ELR (cell line): ENCODE measurements at regions not wholly inside any gene's neighbourhood (a gene's known extent, or its start where the extent isn't known, plus 50 kb on each side); places are given as distances from the start of the nearest gene placed in this dataset.
A peak's percentile ranks its signal among the peaks of the same experiment; 100 is the strongest.
"Not testable (repeated sequence)": the region's sequence is repeated elsewhere in the genome, so short reads cannot be mapped to it uniquely, and the experiment has no call there.

Source experiments
- DNase-seq: peaks from one replicate; pipeline ENCODE4 v3.0.0-alpha.2; 2015; ENCODE audit warnings: low read depth

DNA sequence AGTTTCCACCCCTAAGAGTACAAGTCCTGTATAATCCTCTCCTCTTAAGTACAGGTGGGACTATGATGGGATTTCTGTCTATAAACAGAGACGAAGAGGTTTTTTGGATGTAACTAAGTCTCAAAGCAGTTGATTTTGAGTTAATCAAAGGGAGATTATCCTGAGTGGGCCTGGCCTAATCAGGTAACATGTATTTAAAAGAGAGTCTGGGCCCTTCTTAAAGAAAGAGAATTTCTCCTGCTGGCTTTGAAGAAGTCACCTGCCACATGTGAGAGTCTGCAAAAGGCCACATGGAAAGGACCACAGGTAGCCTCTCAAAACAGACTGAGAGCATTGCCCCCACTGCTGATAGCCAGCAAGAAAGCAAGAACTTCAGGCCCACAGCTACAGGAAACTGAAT, 142.3 kb downstream of the IRX5 start:
- no peak for DNase-seq

DNA sequence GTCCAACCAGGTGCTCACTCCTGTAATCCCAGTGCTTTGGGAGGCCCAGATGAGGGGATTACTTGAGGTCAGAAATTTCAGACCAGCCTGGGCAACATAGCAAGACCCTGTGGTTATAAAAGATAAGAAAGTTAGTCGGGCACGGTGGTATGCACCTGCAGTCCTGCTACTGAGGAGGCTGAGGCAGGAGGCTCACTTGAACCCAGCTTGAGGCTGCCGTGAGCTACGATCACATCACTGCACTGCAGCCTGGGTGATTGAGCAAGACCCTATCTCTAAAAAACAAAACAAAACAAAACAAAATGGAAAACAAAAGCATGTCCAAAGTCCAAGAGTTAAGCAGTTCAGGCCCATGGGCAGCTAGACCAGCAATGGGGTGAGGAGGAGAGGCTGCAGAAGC, 143.2 kb downstream of the IRX5 start:
- no peak for DNase-seq

DNA sequence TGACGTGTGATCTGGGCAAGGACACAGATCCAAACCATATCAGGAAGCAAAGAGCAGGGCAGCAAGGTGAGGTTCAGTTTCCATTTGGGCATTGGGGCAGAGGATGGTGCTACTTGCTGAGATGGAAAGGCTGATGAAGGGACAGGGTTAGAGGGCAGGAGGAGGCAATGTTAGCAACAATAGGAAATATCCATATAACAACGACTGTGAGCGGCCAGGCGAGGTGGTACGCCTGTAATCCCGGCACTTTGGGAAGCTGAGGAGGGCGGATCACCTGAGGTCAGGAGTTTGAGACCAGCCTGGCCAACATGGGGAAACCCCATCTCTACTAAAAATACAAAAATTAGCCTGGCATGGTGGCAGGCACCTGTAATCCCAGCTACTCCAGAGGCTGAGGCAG, 144.5 kb downstream of the IRX5 start:
- not testable (repeated sequence) for DNase-seq

DNA sequence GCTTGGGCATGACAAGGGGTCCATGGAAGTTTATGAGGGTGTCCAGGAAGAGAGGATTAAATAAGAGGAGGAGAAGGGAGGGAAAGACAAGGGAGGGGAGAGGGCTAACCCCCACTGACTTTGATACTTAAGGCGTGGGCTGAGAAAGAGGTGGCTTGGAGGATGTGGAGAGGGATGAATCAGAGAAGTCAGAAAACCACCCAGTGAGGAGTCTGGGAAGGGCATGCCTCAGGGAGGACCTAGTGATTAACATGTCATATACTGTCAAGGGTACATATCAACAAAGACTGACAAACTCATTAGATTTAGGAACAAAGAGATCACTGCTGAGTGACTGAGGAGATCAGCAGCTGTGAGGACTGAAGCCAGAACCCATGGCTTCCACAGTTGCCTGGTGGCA, 145.4 kb downstream of the IRX5 start:
- no peak for DNase-seq

DNA sequence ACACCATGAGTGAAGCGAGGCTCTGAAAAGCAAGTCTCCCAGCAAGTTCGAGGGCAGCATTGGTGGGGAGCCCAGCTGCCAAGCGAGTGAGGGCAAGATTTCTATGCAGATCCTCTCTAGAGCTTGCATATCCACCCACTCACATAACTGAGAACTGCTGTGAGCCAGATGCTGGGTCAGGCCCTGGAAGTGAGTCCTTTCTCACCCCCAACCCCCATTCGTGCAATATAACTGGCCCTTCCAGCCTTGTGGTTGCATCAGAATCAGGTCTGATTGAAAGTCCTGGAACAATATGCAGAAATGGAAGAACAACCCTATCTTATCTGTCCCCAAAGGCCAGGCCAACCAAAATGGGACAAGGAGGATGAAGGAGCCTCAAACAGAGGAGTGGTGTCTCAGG, 146.6 kb downstream of the IRX5 start:
- DNase-seq: no peak

DNA sequence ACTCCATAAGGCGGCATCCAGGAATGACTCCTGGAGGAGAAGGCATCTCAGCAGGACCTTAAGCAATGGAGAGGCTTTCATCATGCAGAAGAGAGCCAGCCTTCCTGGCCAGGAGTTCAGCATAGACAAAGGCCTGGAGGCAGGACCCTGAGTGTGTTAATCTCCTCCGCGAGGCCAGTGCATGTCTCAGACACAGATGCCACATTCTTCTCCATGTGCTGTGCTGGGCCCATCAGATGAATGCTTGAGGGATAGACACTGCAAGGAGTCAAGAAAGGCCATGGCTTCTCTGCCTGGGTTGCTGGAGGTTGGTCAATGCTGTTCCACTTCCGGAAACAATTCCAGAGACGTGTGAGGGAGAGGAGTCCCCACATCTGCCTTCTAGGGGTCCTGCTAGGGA, 147.5 kb downstream of the IRX5 start:
- no peak for DNase-seq

DNA sequence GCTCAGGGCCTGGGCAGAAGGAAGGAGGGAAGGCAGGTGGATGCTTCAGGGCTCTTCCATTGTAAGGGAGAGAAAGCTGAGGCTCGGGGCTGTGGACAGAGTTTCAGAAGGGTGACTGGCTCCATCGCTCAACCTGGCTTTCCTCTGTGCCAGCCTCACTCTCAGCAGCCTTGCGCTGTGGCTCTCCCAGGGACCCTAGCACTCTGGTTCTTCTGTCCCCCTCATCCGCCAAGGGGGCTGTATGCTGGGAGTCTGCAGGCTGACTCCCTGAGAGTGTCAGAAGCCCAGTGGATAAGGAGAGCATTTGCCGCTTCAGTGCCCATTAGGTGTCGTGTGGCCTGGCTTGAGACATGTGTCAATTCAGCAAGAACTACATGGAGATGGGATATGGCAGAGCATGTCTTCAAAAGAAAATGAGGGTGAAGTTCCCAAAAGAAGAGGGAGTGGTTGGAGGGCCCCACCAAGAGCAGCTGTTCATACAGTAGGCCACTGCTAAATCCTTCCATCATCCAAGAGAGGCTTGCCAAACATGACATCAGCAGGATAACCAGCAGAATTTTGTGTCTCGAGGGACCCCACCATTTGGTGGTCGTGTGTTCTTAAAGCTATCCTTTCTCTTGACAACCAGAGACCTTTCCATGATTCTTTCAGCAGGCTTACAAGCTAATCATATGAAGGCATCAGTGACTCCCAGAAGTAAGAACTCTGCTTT, 148.2 kb downstream of the IRX5 start:
- DNase-seq: no peak

DNA sequence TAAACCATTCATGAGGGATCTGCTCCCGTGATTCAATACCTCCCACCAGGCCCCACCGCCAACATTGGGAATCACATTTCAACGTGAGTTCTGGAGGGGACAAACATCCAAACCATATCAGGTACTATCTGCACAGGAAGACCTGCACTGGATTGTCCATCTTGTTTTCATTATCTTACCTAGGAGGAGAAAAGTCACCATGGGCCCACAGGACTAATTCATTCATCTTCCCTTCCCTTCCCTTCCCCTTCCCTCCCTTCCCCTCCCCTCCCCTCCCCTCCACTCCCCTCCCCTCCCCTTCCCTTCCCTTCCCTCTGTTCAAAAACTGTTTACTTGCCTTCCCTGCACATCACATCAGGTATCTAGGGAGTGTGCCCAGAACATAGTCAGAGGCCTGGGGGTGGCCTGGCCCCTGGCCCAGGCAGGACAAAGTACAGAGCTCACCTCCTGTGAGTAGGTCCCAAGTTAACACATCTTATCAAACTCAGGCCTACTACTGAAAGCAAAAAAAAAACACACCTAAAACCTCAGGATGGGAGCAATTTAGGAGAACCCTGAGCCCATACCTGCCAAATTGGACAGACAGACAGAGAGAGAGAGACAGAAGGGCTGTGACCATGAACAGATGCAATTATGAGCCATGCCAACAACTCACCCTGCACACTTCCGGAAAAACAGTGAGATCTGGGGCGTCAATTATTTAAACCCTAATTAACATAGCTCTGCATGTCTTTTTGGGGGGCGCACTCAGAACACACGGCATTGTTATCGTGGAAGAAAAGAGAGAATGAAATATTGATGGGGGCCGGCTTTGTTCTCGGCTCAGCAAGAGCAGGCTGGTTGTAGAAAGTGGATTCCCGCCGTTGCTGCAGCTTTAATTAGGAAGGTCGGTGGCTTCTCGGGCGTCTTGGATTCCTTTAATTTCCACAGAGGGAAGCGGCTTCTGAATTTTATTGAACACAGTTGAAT, 151.2 kb downstream of the IRX5 start:
- no peak for DNase-seq

DNA sequence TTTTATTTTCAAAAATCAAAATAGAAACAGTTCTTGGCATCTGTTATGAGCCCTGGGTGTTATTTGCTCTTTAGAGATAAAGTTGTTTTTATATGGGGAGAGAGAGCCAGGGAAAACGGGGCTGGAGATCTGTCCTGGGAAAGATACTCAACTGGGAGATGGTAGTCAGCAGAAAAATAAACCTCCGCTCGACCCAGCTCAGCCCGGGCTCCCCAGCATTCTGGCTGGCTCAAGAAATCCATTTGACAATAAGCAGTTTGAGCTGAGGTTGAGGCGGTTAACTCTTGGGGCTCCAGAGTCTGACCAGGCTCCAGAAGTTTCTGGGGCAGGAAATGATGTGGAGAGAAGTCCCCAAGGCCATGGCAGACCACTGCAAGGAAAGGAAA, 151.9 kb downstream of the IRX5 start:
- no peak for DNase-seq

DNA sequence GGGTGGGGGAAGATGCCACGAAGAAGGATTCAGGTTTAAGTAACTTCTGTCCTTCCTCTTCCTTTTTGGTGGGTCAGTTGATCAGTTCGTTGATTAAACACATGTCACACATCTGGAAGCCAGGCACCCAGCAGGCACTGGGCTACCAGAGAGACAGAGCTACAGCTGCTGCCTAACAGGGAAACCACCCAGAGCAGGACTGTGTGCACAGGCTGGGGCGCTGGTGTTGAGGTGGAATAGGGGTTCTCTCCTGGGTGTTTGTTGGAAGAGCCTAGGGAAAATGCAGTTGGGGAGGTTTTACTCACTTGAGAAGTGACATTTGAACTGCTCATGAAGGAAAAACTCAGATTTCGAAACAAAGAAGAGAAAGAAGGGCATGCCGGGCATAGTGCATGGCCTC, 152.4 kb downstream of the IRX5 start:
- DNase-seq: no peak

DNA sequence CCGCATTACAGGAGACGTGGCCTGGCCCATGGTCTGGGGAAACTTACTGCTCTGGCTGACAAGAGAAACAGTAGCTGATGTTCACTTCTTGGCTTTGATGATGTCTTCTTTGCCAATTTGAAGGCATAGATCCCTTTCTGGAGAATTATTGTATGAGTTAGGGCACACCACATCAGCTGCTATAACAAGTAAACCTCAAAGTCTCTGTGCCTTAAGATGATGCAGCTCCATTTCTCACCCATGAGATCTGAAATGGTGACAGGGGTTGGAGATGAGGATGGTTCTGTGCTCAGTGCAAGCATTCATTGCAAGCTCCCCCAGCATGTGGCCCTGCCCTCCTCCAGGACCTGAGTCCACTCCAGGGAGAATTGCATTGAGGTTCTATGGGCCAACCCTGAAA, 157.4 kb downstream of the IRX5 start:
- DNase-seq: no peak

DNA sequence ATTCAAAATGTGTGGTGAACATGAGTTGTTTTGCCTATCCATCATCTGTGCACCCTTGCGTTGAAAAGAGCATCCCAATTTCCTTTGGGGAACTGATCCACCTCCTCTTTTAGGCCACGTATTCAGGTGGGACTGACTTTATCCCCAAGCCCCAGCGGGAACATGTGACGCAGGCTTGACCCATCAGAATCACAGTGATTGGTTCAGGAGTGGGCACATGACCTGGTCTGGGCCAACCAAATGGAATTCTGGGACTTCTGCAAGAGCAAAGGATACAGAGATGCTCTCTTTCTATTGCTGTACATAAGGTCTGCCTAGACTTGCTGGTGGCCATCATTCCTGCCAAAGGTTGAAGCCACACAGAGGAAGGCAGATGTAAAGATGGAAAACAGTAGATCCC, 158.9 kb downstream of the IRX5 start:
- DNase-seq: no peak

DNA sequence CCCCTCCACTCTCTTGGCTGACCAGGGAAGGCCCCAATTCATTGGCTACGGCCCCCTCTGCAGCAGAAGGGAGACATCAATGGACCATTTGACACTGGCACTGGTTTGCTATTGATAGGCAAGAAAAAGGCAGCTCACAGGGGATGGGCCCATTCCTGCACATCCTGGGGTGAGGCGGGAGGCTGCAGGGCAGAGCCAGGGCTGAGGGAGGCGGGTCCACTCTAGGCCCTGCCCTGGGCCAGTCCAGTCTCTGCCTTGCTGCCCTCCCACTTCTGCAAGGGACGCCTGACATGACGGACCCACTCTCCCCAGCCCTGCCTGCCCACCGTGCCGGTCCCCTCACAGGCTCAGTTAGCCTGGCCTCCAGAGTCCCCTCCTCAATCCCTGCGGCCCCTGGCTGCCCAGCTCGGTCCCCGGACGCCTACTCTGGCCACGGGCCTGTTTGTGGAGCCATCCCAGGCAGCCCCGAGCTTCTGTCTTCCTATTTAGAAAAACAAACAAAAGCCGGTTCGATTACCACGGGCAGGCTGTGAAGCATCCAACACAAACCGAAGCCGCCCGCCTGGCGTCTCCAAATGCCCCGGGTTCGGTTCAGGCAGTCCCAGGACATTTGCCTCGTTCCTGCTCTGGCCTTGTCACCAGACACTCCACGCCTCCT, 160.7 kb downstream of the IRX5 start:
- no peak for DNase-seq

DNA sequence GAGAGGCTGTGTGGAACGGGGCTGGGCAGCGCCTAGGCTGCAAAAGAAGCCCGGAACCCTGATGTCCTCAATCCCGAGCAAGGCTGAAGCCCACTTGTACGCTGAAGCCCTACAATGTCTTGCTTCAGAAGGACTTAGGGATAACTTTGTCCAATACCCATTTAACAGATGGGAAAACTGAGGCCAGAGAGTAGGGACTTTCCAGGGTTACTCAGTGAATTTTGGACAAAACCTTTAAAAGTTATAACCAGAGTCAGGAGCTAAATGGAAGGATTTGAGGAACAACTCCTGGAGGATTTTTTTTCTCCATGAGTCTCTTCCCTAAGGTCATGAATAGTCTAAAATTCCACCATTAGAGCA, 161.2 kb downstream of the IRX5 start:
- no peak for DNase-seq

DNA sequence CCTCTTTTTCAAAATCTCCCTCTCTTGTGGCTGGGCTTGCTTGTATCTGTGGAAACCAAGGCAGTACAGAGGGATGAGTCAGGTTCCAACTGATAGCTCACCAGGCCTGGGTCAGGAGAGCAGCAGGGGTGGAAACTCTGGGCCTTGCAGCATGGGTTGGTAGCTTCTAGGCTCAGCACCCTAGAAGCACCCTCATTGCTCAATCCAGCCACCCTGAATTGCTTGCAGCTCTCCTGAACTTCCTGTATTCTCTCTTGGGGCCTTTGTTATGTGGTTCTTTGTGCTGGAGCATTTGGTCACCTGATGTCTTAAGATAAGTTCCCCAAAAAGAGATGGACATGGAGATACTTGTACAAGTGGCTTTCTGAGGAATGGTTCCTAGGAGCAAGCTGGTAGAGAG, 169.4 kb downstream of the IRX5 start:
- no peak for DNase-seq

DNA sequence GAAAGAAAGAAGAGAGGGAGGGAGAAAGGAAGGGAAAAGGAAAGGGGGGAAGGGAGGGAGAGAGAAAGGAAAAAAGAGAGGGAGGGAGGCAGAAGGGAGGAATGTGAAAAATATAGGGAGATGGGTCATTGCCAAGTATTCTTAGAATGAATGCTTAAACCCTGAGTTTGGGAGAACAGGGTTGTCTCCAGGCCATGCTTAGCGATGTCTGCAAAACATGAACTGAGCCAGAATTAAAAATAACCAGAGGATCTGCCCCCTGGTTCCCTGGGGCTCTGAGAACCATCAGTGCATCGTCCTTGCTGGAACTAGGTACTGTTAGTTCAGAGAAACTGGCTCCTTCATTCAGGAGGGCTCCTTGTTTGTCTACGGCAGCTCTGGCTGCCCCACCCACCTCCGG, 170.4 kb downstream of the IRX5 start:
- no peak for DNase-seq

DNA sequence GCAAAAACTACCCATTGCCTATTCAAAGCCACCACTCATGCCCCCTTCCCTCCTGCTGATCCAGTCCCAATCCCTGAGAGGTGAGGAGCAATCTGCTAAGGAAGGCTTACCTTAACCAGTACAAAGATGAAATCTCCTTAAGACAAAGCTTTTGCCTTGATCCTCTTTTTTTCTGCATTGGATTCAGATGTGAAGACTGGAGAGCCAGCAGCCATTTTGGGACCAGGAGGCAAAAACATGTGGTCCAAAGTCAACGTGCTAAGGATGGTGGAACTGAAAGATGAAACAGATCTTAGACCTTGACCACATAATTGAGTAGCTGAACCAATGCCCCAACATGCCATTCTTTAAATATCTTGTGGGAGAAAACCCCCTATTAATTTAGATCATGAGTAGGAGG, 171.4 kb downstream of the IRX5 start:
- DNase-seq: no peak

DNA sequence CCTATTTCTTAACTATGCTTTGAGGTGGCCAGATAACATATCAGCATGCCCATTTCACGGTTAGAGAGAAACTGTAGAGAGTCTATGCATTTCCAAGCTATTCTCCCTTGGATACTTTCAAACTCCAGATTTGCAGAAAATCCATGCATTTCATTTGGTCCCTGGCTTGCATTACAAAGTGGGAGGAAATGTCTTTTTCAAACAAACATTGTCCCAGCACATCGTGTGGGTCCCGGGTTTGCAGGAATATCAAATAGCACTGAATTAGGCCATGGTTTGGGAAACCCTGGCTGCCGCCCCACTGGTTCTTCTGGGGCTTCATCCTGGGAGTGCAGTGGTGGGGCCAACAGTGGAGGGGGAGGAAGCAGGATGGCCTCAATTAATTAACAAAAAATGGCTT, 171.9 kb downstream of the IRX5 start:
- DNase-seq: no peak

DNA sequence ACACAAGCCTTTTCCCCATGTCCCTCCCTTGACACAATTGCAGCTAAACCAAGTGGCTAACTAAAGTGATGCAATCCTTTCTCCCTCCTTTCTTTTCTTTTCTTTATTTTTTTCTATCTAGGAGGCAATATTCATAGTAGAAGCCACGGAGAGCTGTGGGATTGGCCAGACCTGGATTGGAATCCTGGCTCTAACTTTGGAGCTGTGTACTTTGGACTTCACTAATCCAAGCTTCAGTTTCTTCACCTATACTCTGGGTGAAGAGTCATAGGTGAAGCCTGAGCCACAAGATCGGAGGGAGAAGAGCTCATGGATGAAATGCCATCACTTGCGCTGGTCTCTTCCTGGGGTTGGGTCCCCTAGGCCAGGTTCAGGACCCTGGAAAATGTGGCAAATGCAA, 177.2 kb downstream of the IRX5 start:
- DNase-seq: no peak

DNA sequence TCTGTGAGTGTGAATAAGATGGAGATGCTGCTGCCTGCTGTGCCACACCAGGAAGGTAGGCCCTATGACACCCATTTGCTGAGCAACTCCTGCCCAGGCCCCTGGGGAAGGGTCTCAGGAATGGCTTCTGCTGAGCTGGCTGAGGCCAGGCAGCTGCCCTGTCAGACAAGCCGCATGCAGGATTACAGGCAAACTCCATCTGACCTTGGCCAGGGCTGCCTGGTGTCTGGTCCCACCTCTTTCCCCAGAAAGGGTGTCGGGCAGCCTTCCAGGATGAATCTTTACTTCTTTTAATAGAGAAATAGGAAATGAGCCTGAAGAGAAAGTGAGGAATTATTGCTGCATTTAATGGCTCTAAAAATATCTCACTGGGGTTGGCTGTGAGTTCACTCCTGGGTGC, 182.5 kb downstream of the IRX5 start:
- DNase-seq: no peak

DNA sequence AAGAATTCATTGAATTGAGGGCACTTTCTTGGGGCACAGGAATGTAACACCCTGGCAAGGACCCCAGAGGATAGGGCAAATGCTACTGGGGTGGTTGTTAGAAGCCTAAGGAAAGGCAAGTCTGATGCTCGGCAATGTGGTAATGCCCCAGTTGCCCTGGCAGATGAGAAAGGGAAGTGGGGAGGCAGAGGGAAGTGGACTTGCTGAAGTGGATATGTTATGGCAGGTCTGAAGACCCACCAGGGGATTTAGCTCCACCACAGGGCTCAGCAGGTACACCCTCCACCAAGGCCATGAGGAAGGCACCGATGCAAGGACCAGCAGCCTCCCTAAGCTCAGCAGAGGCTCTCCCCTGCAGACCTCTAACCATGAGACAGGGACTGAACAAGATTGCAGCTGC, 184.8 kb downstream of the IRX5 start:
- no peak for DNase-seq

DNA sequence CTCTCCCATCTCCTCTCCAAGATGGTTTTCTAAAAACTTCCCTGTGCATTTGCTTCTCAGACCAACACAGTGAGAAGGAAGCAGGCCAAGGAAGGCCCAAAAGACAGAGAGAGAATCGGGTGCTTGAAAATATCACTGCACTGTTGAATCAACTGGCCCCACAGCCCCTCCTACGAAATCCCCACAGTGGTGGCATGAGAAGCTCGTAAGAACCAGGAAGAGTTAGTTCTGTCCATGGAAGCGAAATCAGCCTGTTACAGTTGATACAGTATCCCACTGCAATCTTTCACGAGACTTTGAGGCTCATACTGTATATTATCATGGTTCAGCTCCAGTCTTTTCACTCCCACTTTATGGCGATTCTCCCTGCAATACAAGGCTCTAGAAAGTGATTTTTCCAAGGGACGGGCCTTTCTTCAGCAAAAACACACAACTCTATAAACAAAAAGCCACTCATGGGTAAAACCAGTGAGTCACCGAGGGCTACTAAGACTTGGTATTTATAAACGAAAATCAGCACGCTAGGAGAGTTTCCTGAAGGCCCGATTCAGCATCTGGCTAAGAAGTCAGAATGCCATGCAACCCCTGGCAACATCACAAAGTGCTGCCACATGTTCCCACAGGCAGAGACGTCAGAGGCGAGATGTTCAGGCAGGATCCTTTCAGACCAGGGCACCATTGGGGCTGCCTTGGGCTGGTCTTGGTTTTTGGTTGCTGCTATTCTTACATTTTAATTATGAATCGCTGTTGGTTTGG, 185.7 kb downstream of the IRX5 start:
- peak; percentile 51 for DNase-seq
